CD4-positive, alpha-beta memory T cell (primary cell): ENCODE measurements at regions not wholly inside any gene's neighbourhood (a gene's known extent, or its start where the extent isn't known, plus 50 kb on each side); places are given as distances from the start of the nearest gene placed in this dataset.
"Not testable (repeated sequence)": the region's sequence is repeated elsewhere in the genome, so short reads cannot be mapped to it uniquely, and the experiment has no call there.

Source experiments
- CTCF ChIA-PET: fragments of 350-600 bp; sonication (Branson Sonifier 250); formaldehyde crosslinking; loops from one replicate; lab custom pipeline; 2021; ENCODE audit warnings: inconsistent platforms; ENCODE audit not compliant: partially characterized antibody; lab: Charles Lee
- POLR2A ChIA-PET: fragments of 350-600 bp; sonication (Branson Sonifier 250); formaldehyde crosslinking; loops from one replicate; lab custom pipeline; 2021; ENCODE audit not compliant: partially characterized antibody; lab: Charles Lee
- DNase-seq, 5 donors: peaks; one replicate each; pipeline versions ENCODE4 v3.0.0 to v3.0.0-alpha.2; 2020 to 2022; ENCODE audit warnings: mixed read lengths in 1 of 5
- H3K27ac ChIP-seq: one replicate; pipeline ENCODE4 v1.7.0; 2013; ENCODE audit warnings: low read depth, low read length
- H3K27me3 ChIP-seq: 2 replicates; pipeline ENCODE4 v1.7.0; 2013; ENCODE audit warnings: mild to moderate bottlenecking, low read length, moderate library complexity; ENCODE audit not compliant: insufficient read depth
- H3K36me3 ChIP-seq: 2 replicates; pipeline ENCODE4 v1.7.0; 2013; ENCODE audit warnings: mild to moderate bottlenecking, low read length, moderate library complexity; ENCODE audit not compliant: insufficient read depth
- H3K4me1 ChIP-seq: 2 replicates; pipeline ENCODE4 v1.7.0; 2013; ENCODE audit warnings: mild to moderate bottlenecking, low read length, moderate library complexity; ENCODE audit not compliant: insufficient read depth
- H3K4me3 ChIP-seq, 2 donors: one replicate each; pipeline ENCODE4 v1.7.0; 2013; ENCODE audit warnings: low read length in 2 of 2, mild to moderate bottlenecking in 1 of 2
- H3K9me3 ChIP-seq, 2 donors: one replicate each; pipeline ENCODE4 v1.7.0; 2013; ENCODE audit warnings: low read length in 2 of 2, control low read depth in 1 of 2; ENCODE audit not compliant: control insufficient read depth in 1 of 2
- H3K27ac Mint-ChIP-seq, 7 donors: one replicate each; pipeline ENCODE4 v1.8.0; 2020 to 2021; ENCODE audit warnings: mixed read lengths in 7 of 7, mild to moderate bottlenecking in 6 of 7, inconsistent platforms in 3 of 7, moderate library complexity in 3 of 7
- H3K27me3 Mint-ChIP-seq, 2 donors: one replicate each; pipeline ENCODE4 v1.8.0; 2020 to 2021; ENCODE audit warnings: mixed read lengths in 2 of 2
- H3K36me3 Mint-ChIP-seq, 2 donors: one replicate each; pipeline ENCODE4 v1.8.0; 2020 to 2021; ENCODE audit warnings: mixed read lengths in 2 of 2, inconsistent platforms in 1 of 2, mild to moderate bottlenecking in 1 of 2
- H3K4me1 Mint-ChIP-seq, 4 donors: one replicate each; pipeline ENCODE4 v1.8.0; 2020 to 2021; ENCODE audit warnings: mixed read lengths in 4 of 4, mild to moderate bottlenecking in 1 of 4
- H3K4me3 Mint-ChIP-seq, 8 donors: one replicate each; pipeline ENCODE4 v1.8.0; 2020 to 2021; ENCODE audit warnings: mixed read lengths in 8 of 8, mild to moderate bottlenecking in 7 of 8, moderate library complexity in 6 of 8, inconsistent platforms in 3 of 8
- H3K9me3 Mint-ChIP-seq, 8 donors: one replicate each; pipeline ENCODE4 v1.8.0; 2020 to 2021; ENCODE audit warnings: mixed read lengths in 8 of 8, mild to moderate bottlenecking in 5 of 8, inconsistent platforms in 3 of 8, moderate library complexity in 1 of 8
- intact Hi-C: fragments of 100-400 bp; cut with micrococcal nuclease; formaldehyde crosslinking; loops from one replicate; pipeline ENCODE4 v1.15.1; 2023

DNA sequence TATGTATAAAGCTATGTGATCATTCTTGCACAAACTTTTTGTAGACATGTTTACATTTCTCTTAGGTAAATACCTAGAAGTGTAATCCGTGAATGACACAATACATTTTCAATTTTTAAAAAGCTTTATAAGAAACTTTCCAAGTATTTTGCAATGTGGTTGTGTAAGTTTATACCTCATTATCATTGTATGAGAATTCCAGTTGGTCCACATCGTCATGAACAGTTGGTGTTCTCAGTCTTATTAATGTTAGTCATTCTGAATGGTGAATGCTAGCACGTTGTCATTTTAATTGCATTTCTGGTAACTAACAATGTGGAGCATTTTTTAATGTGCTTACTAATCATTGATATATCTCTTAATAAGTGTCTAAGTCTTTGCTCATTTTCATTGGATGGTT is 116.5 kb upstream of the F13A1 start:
- intact Hi-C loops: no loop called here
- Histone ChIP-seq H3K27ac (no peak overlapping the region), H3K36me3 (no peaks in the 10 kb centered on the region), H3K4me3 (no peak overlapping the region), H3K4me1 (no peaks in the 10 kb centered on the region), H3K27me3 (no peaks in the 10 kb centered on the region), H3K9me3 (no peaks in the 10 kb centered on the region)
- Mint-ChIP-seq H3K36me3 (no peaks in the 10 kb centered on the region), H3K4me1 (no peaks in the 10 kb centered on the region), H3K27ac (no peak overlapping the region), H3K4me3 (no peak overlapping the region), H3K27me3 (peaks cover 3 to 8% of the 10 kb centered on the region in 2 donors), H3K9me3 (peaks cover 0 to 10% (median 3%) of the 10 kb centered on the region in 8 donors)
- POLR2A ChIA-PET: no interaction called here
- CTCF ChIA-PET: no interaction called here
- no peak for DNase-seq

DNA sequence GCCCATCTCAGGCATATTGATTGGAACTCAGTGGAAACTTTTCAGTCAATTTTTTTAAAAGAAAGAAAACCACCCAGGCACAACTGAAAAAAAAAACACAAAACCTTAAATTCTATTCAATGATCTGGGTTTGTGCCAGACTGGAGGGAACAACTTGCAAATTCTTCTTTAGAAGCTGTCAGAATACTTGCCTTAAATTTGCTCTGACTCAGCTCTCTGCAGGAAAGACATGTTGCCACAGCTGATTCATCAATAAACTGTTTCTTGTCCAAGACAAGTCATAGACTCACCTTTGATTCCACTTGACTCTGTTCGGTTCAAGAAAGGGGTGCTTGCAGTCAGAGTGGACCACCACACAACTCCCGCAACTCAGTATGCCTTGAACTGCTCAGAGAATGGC is 117.8 kb upstream of the F13A1 start:
- Mint-ChIP-seq H3K9me3 (peaks cover 0 to 12% (median 3%) of the 10 kb centered on the region in 8 donors), H3K27ac (no peak overlapping the region), H3K36me3 (no peaks in the 10 kb centered on the region), H3K4me3 (no peak overlapping the region), H3K4me1 (no peaks in the 10 kb centered on the region), H3K27me3 (peaks cover 3 to 8% of the 10 kb centered on the region in 2 donors)
- no peak overlapping the region for H3K4me3 ChIP-seq
- H3K27ac ChIP-seq: no peak overlapping the region
- H3K27me3 ChIP-seq: no peaks in the 10 kb centered on the region
- POLR2A ChIA-PET: no interaction called here
- CTCF ChIA-PET: no interaction called here
- no peaks in the 10 kb centered on the region for H3K9me3 ChIP-seq
- intact Hi-C loops: no loop called here
- no peaks in the 10 kb centered on the region for H3K36me3 ChIP-seq
- no peaks in the 10 kb centered on the region for H3K4me1 ChIP-seq
- no peak for DNase-seq

DNA sequence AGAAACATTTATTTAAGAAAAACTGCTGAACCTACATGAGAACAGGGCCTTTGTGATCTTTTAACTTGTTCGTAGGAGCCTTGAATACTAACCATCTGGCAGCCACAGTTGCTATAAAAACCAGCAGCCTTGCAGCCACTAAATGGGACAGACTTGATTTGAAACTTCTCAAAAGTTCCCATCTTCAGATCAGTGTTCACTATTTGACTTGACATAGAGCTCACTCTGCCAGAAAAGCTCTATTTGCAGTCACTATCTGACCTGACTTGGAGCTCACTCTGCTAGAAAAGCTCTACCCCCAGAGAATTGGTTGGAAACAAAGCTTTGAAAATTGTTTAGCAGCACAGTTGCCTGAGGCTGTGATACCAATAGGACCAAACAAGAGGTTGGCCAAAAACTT is 119.3 kb upstream of the F13A1 start:
- Mint-ChIP-seq H3K27ac (no peak overlapping the region), H3K36me3 (no peaks in the 10 kb centered on the region), H3K4me1 (no peaks in the 10 kb centered on the region), H3K4me3 (no peak overlapping the region), H3K27me3 (peaks cover 4 to 8% of the 10 kb centered on the region in 2 donors), H3K9me3 (peaks cover 0 to 12% (median 4%) of the 10 kb centered on the region in 8 donors)
- ChIA-PET POLR2A (no interaction called here), CTCF (no interaction called here)
- Histone ChIP-seq H3K27me3 (no peaks in the 10 kb centered on the region), H3K4me3 (no peak overlapping the region), H3K4me1 (no peaks in the 10 kb centered on the region), H3K27ac (no peak overlapping the region), H3K9me3 (no peaks in the 10 kb centered on the region), H3K36me3 (no peaks in the 10 kb centered on the region)
- no peak for DNase-seq
- intact Hi-C loops: no loop called here

DNA sequence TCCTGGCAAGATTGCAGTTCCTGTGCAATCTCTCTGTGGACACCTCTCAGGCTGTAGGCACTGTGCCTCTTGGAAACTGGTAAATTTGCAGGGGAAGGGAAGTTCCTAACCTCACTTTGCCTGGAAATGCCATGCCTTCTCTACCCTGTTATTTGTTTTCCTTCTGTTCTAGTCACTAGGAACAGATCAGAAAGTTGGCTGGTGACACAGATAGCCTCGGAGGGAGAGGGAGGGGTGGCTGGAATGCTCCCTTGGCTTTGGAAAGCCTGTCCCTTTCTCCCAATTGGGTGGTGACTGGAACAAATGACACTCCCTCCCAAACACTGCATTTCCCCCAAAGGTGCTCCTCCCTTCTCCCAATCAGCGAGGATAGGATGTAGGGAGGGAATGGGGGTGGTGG is 131.5 kb upstream of the F13A1 start:
- H3K9me3 ChIP-seq: no peaks in the 10 kb centered on the region
- CTCF ChIA-PET: no interaction called here
- Mint-ChIP-seq H3K27me3 (peaks cover 6 to 11% of the 10 kb centered on the region in 2 donors), H3K9me3 (peaks cover 0 to 2% (median 0%) of the 10 kb centered on the region in 8 donors), H3K4me1 (no peaks in the 10 kb centered on the region), H3K36me3 (no peaks in the 10 kb centered on the region), H3K27ac (no peak overlapping the region), H3K4me3 (no peak overlapping the region)
- H3K27ac ChIP-seq: no peak overlapping the region
- H3K27me3 ChIP-seq: no peaks in the 10 kb centered on the region
- H3K36me3 ChIP-seq: no peaks in the 10 kb centered on the region
- POLR2A ChIA-PET: no interaction called here
- H3K4me1 ChIP-seq: no peaks in the 10 kb centered on the region
- no peak overlapping the region for H3K4me3 ChIP-seq
- no peak for DNase-seq
- intact Hi-C loops: no loop called here

DNA sequence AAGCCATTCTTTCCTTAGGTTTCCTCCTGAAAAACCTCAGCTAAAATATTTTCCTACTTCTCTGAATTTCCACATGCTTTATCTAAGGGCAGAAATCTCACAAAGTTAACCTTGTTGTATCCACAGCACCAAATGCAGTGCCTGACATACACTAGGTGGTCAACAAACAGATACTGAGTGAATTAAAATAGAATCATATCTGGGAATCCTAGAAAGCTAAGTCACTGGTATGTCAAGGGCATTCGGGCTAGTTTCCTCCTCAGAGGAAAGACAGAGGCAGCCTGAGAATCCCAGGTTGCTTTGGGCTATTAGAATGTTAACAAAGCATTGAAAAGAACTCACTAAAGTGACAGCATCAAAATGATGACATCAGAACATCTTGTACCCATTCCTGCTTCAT is 132.7 kb upstream of the F13A1 start:
- Histone ChIP-seq H3K27ac (no peak overlapping the region), H3K9me3 (no peaks in the 10 kb centered on the region), H3K27me3 (no peaks in the 10 kb centered on the region), H3K4me3 (no peak overlapping the region), H3K36me3 (no peaks in the 10 kb centered on the region), H3K4me1 (no peaks in the 10 kb centered on the region)
- CTCF ChIA-PET: no interaction called here
- H3K9me3 Mint-ChIP-seq: peaks cover 0 to 2% (median 0%) of the 10 kb centered on the region in 8 donors
- H3K27ac Mint-ChIP-seq: no peak overlapping the region
- POLR2A ChIA-PET: no interaction called here
- no peaks in the 10 kb centered on the region for H3K4me1 Mint-ChIP-seq
- no peak overlapping the region for H3K4me3 Mint-ChIP-seq
- no peak for DNase-seq
- H3K27me3 Mint-ChIP-seq: peaks cover 2 to 11% of the 10 kb centered on the region in 2 donors
- no peaks in the 10 kb centered on the region for H3K36me3 Mint-ChIP-seq
- intact Hi-C loops: no loop called here

- Mint-ChIP-seq H3K27ac (no peak overlapping the region), H3K4me3 (no peak overlapping the region), H3K9me3 (peaks cover 0 to 6% (median 4%) of the 10 kb centered on the region in 8 donors), H3K27me3 (peaks cover 10 to 14% of the 10 kb centered on the region in 2 donors), H3K36me3 (no peaks in the 10 kb centered on the region), H3K4me1 (no peaks in the 10 kb centered on the region)
- ChIA-PET POLR2A (no interaction called here), CTCF (no interaction called here)
- no peak overlapping the region for H3K4me3 ChIP-seq
- no peak overlapping the region for H3K27ac ChIP-seq
- intact Hi-C loops: no loop called here
- H3K4me1 ChIP-seq: no peaks in the 10 kb centered on the region
- no peaks in the 10 kb centered on the region for H3K36me3 ChIP-seq
- H3K9me3 ChIP-seq: no peaks in the 10 kb centered on the region
- no peak for DNase-seq
- H3K27me3 ChIP-seq: no peaks in the 10 kb centered on the region
Measured at GRCh38 chr6:6455272-6455671, 133.2 kb upstream of the LY86 start.

DNA sequence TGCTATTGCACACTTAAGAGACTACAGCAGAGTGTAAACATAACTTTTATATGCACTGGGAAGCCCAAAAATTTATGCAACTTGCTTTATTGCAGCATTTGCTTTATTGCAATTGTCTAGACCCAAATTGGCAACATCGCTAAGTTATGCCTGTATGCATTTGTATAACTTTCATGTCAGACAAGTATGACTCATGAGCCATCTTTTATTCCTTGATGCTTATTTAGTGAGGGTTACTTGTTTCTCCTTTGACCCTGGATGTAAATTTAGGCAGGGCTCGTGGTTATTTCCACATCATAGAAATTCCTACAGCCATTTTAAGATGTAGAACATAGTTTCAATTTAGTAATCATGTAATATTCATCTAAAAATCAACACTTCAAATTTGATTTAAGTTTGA is 130.3 kb upstream of the LY86 start:
- no peak for DNase-seq
- CTCF ChIA-PET: no interaction called here
- Mint-ChIP-seq H3K4me1 (no peaks in the 10 kb centered on the region), H3K27ac (no peak overlapping the region), H3K27me3 (peaks cover 14 to 22% of the 10 kb centered on the region in 2 donors), H3K9me3 (peaks cover 0 to 11% (median 4%) of the 10 kb centered on the region in 8 donors), H3K4me3 (no peak overlapping the region), H3K36me3 (no peaks in the 10 kb centered on the region)
- no peak overlapping the region for H3K27ac ChIP-seq
- H3K4me1 ChIP-seq: no peaks in the 10 kb centered on the region
- POLR2A ChIA-PET: no interaction called here
- intact Hi-C loops: no loop called here
- no peak overlapping the region for H3K4me3 ChIP-seq
- no peaks in the 10 kb centered on the region for H3K36me3 ChIP-seq
- H3K9me3 ChIP-seq: no peaks in the 10 kb centered on the region
- H3K27me3 ChIP-seq: no peaks in the 10 kb centered on the region

DNA sequence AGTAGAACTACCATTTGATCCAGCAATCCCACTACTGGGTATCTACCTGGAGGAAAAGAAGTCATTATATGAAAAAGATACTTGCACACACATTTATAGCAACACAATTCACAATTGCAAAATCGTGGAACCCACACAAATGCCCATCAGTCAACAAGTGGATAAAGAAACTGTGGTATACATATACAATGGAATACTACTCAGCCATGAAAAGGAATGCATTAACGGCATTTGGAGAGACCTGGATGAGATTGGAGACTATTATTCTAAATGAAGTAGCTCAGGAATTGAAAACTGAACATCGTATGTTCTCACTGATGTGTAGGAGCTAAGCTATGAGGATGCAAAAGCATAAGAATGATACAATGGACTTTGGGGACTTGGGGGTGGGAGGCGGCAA is 128.6 kb upstream of the LY86 start:
- intact Hi-C loops, H3K4me3 ChIP-seq, H3K4me3 Mint-ChIP-seq, H3K36me3 ChIP-seq, H3K4me1 Mint-ChIP-seq, H3K4me1 ChIP-seq, H3K27ac ChIP-seq, H3K9me3 ChIP-seq, H3K36me3 Mint-ChIP-seq, H3K27ac Mint-ChIP-seq, POLR2A ChIA-PET, H3K27me3 ChIP-seq, DNase-seq: not testable (repeated sequence)
- Mint-ChIP-seq H3K9me3 (peaks cover 0 to 11% (median 4%) of the 10 kb centered on the region in 8 donors), H3K27me3 (peaks cover 11 to 26% of the 10 kb centered on the region in 2 donors)
- CTCF ChIA-PET: interaction anchor here (1.5 kb wide), 1 partner anchor 9 kb away, joined by 3 read pairs; no protein-coding TSS in a partner anchor
